Heart left ventricle (tissue), 16 donors: ENCODE measurements at regions not wholly inside any gene's neighbourhood (a gene's known extent, or its start where the extent isn't known, plus 50 kb on each side); places are given as distances from the start of the nearest gene placed in this dataset.

ENCODE experiments used
- ATAC-seq, 4 donors: fragments of 200-7000 bp; cut with Tn5 transposase; one replicate each; pipeline ENCODE4 v1.9.1; 2020 to 2022; ENCODE audit warnings: moderate library complexity in 4 of 4, mild to moderate bottlenecking in 3 of 4, moderate number of reproducible peaks in 1 of 4
- DNase-seq, 5 donors: peaks; one replicate each; pipeline ENCODE4 v3.0.0-alpha.2; 2020
- H3K27ac ChIP-seq, 12 donors: fragments of 200-600 bp; sonication (generic) in 4 of 12; one replicate each; pipeline versions ENCODE4 v1.5.0 to v1.8.0; 2016 to 2022; ENCODE audit warnings: mild to moderate bottlenecking in 2 of 12
- H3K27me3 ChIP-seq, 9 donors: fragments of 200-600 bp; sonication (generic) in 2 of 9; one replicate each; pipeline versions ENCODE4 v1.5.1 to v1.8.0; 2016 to 2022; ENCODE audit warnings: mild to moderate bottlenecking in 3 of 9
- H3K36me3 ChIP-seq, 9 donors: fragments of 200-600 bp; sonication (generic) in 2 of 9; one replicate each; pipeline versions ENCODE4 v1.5.0 to v1.8.0; 2018 to 2022; ENCODE audit warnings: mild to moderate bottlenecking in 2 of 9
- H3K4me1 ChIP-seq, 12 donors: fragments of 200-600 bp; sonication (generic) in 4 of 12; one replicate each; pipeline versions ENCODE4 v1.5.0 to v1.8.0; 2016 to 2022; ENCODE audit warnings: mild to moderate bottlenecking in 3 of 12
- H3K4me3 ChIP-seq, 12 donors: fragments of 200-600 bp; sonication (generic) in 4 of 12; one replicate each; pipeline versions ENCODE4 v1.5.0 to v1.8.0; 2017 to 2022; ENCODE audit warnings: mild to moderate bottlenecking in 9 of 12, moderate library complexity in 4 of 12
- H3K9me3 ChIP-seq, 12 donors: fragments of 200-600 bp; sonication (generic) in 4 of 12; one replicate each; pipeline versions ENCODE4 v1.5.0 to v1.8.0; 2016 to 2022; ENCODE audit warnings: mild to moderate bottlenecking in 1 of 12
- CTCF ChIP-seq, 12 donors: fragments of 200-600 bp; sonication (generic) in 4 of 12; IDR thresholded peaks; one replicate each; pipeline versions ENCODE4 v1.5.0 to v1.8.0; 2018 to 2022; ENCODE audit warnings: antibody characterized with exemption in 12 of 12, mild to moderate bottlenecking in 5 of 12
- POLR2A ChIP-seq, 2 donors: fragments of 450-650 bp; IDR thresholded peaks; one replicate each; pipeline ENCODE4 v1.6.1; 2017; ENCODE audit warnings: antibody characterized with exemption in 2 of 2, mild to moderate bottlenecking in 2 of 2, moderate library complexity in 2 of 2
- WGBS, 4 donors: extraction: QIAGEN DNeasy Blood & Tissue Kit in 2 of 4; methylation state at CpG; one replicate each; pipeline versions ENCODE4 v1.1.5 to v1.1.7; 2013 to 2018; 5-methylcytosine and 5-hydroxymethylcytosine counted together
- intact Hi-C, 10 donors: fragments of 100-400 bp; cut with DNase I; formaldehyde crosslinking; loops; one replicate each; pipeline versions ENCODE4 v1.11.1 to v1.14.2; 2022
- donor health status: ischemic (EF 13 %, LVEDD 7.1; RV severe dilation, severe dysfunction).
- donor health status: healthy with polysubstance abuse.
- donor health status: DM: no; HTN: yes; CAD: no.
- donor health status: DM: no; HTN: no; CAD: no.
- donor health status: ischemic (EF 25% LVEDD 6.9; RV normal size, moderate dysfunction).
- donor health status: ischemic (EF 25% LVEDD 5.7; RV mildly dilated, moderate dysfunction).
- donor health status: healthy.
- donor health status: DM: yes; HTN: yes; CAD: no.
- donor health status: ischemic (EF 35%, LVEDD 5.7; RV mildly dilated, moderate dysfunction).
- donor health status: nonischemic (EF 11% LVEDD 7.7; RV severe dilation, severe dysfunction).
- donor health status: DM: yes; HTN: yes; CAD: no.
- donor health status: PGD.
- donor health status: ischemic (EF 29% LVEDD 5.4; RV normal size, mild dysfunction).
- donor health status: nonischemic (EF 23%, LVEDD 6.1; RV moderate dilation, normal function).

GRCh38 chr13:73635166-73635787 lies 498.9 kb downstream of the KLF12 start:
- Histone ChIP-seq H3K9me3 (no peaks in the 10 kb centered on the region), H3K27me3 (no peaks in the 10 kb centered on the region), H3K4me1 (peaks cover 0 to 4% (median 0%) of the 10 kb centered on the region in 12 donors), H3K27ac (peak overlapping the region in 1 of 12 donors; percentile 17), H3K4me3 (no peak overlapping the region), H3K36me3 (no peaks in the 10 kb centered on the region)
- ATAC-seq = no peak
- intact Hi-C loops = no loop called here
- TF ChIP-seq POLR2A (IDR thresholded peaks at IDR 0.05) (no peak), CTCF (IDR thresholded peaks at IDR 0.05) (no peak)
- no peak for DNase-seq
- 78 to 84% (median 81%) methylated on average over 5 of the region's 5 CpGs for WGBS, 4 donors

GRCh38 chr13:73633817-73634460 lies 500.3 kb downstream of the KLF12 start:
- no peak for ATAC-seq
- intact Hi-C loops = no loop called here
- TF ChIP-seq POLR2A (IDR thresholded peaks at IDR 0.05) (no peak), CTCF (IDR thresholded peaks at IDR 0.05) (no peak)
- Histone ChIP-seq H3K27ac (peak overlapping the region in 1 of 12 donors; percentile 17), H3K4me3 (no peak overlapping the region), H3K27me3 (no peaks in the 10 kb centered on the region), H3K36me3 (no peaks in the 10 kb centered on the region), H3K9me3 (no peaks in the 10 kb centered on the region), H3K4me1 (peaks cover 0 to 4% (median 0%) of the 10 kb centered on the region in 12 donors)
- DNase-seq = no peak
- 38 to 57% (median 54%) methylated on average over 4 of the region's 4 CpGs for WGBS, 4 donors

- peaks cover 0 to 4% (median 0%) of the 10 kb centered on the region in 12 donors for H3K4me1 ChIP-seq
- H3K9me3 ChIP-seq = no peaks in the 10 kb centered on the region
- H3K27me3 ChIP-seq = no peaks in the 10 kb centered on the region
- TF ChIP-seq CTCF (IDR thresholded peaks at IDR 0.05) (no peak), POLR2A (IDR thresholded peaks at IDR 0.05) (no peak)
- WGBS, 4 donors = 63 to 76% (median 65%) methylated on average over 5 of the region's 5 CpGs
- no peaks in the 10 kb centered on the region for H3K36me3 ChIP-seq
- no peak overlapping the region for H3K4me3 ChIP-seq
- DNase-seq (no peak), ATAC-seq (no peak)
- no peak overlapping the region for H3K27ac ChIP-seq
- intact Hi-C loops = no loop called here
Observed at GRCh38 chr13:73631411-73631810, 502.8 kb downstream of the KLF12 start.

GRCh38 chr13:73625562-73626339 lies 508.5 kb downstream of the KLF12 start:
- Histone ChIP-seq H3K36me3 (no peaks in the 10 kb centered on the region), H3K4me3 (no peak overlapping the region), H3K27me3 (no peaks in the 10 kb centered on the region), H3K27ac (no peak overlapping the region), H3K9me3 (no peaks in the 10 kb centered on the region), H3K4me1 (peaks cover 0 to 3% (median 0%) of the 10 kb centered on the region in 12 donors)
- no peak for DNase-seq
- ATAC-seq = no peak
- TF ChIP-seq CTCF (IDR thresholded peaks at IDR 0.05) (no peak), POLR2A (IDR thresholded peaks at IDR 0.05) (no peak)
- intact Hi-C loops = no loop called here
- 74 to 80% (median 79%) methylated on average over 8 of the region's 8 CpGs for WGBS, 4 donors
